VCaP (cell line): ENCODE measurements at regions not wholly inside any gene's neighbourhood (a gene's known extent, or its start where the extent isn't known, plus 50 kb on each side); places are given as distances from the start of the nearest gene placed in this dataset.

Experiments
- H3K27ac ChIP-seq: fragments of 450-650 bp; 2 replicates; pipeline ENCODE4 v1.5.1; 2017
- TF ChIP-seq, protein P1 (sequence below): fragments of 450-650 bp; conservative IDR thresholded peaks from 2 replicates; pipeline ENCODE4 v1.5.1; 2017; ENCODE audit warnings: mild to moderate bottlenecking, moderate library complexity

DNA sequence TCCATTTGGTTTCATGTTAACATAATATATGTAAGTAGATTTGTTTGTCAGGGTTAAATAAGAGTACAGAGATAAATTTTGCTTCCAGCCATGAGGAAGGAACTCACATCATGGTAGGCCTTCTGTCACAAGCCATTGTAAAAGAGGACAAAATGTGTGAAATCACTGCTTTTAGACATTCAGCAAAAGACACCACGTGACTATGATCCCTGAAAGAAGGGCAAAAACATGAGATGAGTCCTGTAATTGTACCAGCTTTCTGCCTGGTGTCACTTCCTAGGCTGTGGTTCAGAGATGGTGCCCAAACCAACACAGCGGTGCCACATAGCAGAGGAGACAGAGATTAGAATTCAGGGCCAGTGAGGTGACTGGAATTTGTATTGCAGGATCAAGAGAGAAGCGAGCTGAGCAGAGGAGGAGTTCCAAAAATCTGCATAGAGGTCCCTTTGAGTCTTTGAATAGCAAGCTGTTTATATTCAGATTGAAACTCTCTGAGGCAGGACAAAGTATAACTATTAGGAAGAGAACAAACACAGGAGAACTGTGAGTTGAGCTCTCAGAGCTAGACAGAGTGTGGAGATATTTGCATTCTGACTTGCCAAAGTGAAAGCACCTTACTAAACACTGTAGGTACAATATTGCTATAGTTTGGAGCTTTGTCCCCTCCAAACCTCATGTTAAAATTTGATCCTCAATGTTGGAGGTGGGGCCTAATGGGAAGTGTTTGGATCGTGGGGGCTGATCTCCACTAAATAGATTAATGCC is 52.6 kb upstream of the PDE7B start:
- TF ChIP-seq, protein P1, sequence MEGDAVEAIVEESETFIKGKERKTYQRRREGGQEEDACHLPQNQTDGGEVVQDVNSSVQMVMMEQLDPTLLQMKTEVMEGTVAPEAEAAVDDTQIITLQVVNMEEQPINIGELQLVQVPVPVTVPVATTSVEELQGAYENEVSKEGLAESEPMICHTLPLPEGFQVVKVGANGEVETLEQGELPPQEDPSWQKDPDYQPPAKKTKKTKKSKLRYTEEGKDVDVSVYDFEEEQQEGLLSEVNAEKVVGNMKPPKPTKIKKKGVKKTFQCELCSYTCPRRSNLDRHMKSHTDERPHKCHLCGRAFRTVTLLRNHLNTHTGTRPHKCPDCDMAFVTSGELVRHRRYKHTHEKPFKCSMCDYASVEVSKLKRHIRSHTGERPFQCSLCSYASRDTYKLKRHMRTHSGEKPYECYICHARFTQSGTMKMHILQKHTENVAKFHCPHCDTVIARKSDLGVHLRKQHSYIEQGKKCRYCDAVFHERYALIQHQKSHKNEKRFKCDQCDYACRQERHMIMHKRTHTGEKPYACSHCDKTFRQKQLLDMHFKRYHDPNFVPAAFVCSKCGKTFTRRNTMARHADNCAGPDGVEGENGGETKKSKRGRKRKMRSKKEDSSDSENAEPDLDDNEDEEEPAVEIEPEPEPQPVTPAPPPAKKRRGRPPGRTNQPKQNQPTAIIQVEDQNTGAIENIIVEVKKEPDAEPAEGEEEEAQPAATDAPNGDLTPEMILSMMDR: no peak
- no peak overlapping the region for H3K27ac ChIP-seq
